Glomerular endothelial cell (primary cell): ENCODE measurements at regions not wholly inside any gene's neighbourhood (a gene's known extent, or its start where the extent isn't known, plus 50 kb on each side); places are given as distances from the start of the nearest gene placed in this dataset.

ENCODE experiments used
- DNase-seq: peaks from one replicate; pipeline ENCODE4 v3.0.0-alpha.2; 2011; ENCODE audit warnings: low read depth, low spot score; ENCODE audit errors: extremely low read depth

- DNase-seq: no peak
Measured at GRCh38 chr16:54455030-54455725, 168.6 kb upstream of the IRX3 start.

DNA sequence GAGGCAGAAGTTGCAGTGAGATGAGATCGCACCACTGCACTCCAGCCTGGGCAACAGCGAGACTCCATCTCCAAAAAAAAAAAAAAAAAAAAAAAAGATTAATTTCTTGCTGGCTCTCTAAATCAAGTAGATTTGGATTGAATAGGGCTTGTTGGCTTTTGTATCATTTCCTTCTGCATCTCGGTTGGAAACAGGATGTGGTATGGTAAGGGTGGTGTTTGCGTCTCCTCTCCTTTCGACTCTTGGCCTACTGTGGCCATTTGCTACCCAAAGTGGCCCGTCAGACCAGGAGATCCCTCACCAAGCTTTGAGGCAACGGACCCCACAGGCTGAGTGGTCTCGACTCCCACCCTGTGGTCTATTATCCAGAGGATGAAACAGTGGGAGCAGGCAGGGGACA, 168.0 kb upstream of the IRX3 start:
- DNase-seq: no peak

DNA sequence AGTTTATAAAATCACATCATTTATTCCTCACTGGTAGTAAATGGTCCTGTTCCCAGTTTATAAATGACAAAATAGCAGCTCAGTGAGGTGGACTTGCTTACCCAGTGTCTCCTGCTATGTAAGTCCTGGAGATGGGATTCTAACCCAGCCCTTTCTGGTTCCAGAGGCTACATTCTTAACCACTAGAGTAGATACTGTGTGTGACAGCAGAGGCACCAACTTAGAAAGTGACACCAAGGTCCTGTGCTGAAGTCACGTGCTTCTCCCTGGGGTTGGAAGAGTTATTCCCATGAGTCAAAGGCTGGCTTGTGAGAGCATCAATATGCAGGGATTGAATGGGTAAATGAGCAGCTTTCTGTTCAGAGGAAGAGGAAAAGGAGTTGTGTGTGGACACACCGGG, 167.3 kb upstream of the IRX3 start:
- DNase-seq: no peak

DNA sequence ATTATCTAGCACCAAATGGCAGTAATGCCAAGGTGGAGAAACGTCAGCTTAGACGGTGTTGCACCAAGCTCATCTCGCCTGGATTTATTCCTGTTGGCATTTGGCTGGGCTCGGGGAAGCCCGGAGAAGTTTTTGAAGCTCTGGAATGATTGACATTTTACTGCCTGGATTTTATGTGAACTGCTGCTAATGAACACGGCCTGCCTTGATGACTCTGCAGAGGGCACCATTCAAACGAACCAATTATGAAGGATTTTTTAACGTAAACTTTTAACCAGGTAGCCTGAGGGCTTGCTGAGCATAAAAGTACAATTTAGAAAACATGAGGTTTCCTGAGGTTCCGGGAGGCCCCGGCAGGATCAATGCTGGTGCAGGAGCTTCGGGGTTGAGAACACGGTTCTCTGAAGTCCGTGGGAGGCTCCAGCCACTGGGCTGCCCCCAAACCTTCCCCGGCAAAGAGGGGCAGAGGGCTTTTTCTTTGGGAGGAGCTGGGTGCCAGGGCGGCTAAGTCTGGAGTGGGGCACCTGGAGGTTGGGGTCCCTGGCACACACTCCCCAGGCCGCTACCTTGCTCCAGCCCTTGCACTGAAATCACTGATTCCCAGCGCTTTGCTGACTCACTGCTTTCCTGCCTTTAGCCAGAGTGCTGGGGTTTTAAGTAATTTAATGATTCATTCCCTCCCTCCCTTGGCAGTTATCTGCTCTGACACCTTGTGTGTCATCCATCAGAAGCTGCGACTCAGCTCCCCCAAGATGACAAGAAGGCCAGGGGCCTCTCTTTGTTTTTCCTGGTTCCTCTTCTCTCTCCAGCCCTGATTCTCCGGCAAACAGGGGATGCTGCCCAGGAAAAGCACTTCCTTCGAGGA, 161.2 kb upstream of the IRX3 start:
- DNase-seq: no peak

- no peak for DNase-seq
Measured at GRCh38 chr16:54446639-54447038, 160.1 kb upstream of the IRX3 start.

DNA sequence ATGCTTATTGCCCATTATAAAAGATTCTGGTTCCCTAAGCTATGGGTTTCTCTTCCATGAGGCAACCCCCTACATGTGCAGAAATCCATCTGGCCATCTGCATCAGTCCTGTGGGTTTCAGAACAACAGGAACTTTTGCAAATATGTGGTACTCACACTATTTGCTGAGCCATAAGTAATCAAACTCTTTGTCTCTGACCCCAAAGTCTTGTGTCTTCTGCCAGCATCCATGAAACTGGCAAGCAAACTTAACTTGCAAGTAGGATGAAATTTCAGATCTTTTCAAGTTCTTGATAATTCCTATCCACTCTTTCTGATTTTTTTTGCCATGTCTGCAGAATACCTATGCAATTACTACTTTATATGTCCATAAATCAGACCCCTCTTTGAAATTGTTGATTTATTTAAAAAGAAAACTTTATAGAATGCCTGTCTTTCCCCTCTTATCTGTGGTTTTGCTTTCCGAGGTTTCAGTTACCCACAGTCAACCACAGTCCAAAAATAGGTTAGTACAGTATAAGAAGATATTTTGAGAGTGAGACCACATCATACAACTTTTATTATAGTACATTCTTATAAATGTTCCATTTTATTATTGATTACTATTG, 158.4 kb upstream of the IRX3 start:
- DNase-seq: no peak

DNA sequence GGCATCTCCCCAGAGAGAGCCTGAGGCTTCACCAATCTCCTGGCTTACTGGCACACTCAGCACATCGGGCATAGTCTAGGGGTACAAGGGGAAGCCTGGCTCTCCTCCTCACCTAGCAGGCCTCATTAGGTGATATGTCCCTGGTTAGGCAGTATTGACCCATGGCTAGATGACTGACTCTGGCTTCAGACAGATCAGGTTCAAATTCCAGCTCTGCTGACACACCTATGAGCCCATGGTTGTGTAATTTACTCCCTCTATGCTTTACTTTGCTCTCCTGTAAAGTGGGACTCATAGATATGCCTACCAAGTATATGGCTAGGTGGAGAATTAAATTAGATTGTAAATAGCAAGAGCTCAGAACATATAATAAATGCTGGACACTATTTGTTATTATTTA, 157.3 kb upstream of the IRX3 start:
- no peak for DNase-seq

- no peak for DNase-seq
Measured at GRCh38 chr16:54443352-54443751, 156.8 kb upstream of the IRX3 start.

DNA sequence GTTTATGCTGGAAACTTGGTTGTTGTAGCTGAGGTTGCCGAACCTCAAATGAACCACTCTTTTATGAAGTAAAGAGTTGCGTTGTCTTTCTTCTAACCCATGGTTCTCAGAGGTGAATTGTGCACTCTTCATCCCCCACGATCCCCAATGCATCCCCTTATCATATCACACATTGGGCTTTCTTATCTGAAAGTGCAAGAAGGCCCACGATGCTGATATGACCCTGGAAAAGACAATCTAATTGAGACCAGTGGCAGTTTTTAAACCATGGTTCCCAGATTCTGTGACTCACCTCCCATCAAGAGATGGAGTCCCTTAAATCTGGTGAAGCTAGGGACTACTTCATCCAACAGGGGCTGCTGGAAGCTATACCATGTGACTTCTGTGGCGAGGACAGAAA, 156.3 kb upstream of the IRX3 start:
- no peak for DNase-seq

GRCh38 chr16:54438469-54438868, 151.9 kb upstream of the IRX3 start:
- no peak for DNase-seq

GRCh38 chr16:54437921-54438320, 151.3 kb upstream of the IRX3 start:
- DNase-seq: no peak

DNA sequence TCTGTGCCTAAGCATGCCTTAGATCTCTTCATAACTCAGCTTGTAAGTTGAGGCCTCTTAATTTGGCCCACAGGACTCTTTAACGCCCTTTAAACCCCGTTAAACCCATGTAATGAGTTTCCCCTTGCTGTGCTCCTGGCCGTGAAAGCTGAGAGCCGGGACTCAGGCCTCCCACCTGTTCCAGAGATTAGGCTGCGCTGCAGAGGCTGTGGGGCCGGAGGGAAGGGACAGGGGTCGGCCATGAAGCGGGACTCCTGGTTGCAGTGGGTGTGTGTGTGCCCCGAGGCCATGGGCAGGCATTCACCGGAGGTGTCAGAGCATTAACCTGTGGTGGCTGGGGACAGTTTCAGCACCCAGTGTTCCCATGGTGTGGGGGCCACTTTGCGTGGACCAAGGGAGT, 150.8 kb upstream of the IRX3 start:
- DNase-seq: no peak

GRCh38 chr16:54436346-54436745, 149.8 kb upstream of the IRX3 start:
- DNase-seq: no peak

DNA sequence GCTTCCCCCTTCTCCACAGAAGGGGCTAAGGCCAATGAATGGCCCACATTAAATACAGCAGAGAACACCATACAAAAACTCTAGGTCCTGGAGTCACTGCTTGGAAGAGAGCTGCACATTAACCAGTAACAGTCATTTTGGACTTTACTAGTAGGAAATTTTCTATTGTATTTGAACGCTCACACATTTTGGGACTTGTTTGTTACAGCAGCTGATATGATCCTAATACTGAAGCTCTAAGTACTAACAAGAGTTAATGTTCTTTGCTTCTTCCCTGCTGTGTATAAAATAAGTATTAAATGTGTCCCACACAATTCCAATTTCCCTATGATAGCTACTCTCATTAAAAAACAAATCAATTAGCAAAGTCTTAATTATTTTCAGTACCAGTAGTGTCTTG, 148.3 kb upstream of the IRX3 start:
- DNase-seq: no peak

DNA sequence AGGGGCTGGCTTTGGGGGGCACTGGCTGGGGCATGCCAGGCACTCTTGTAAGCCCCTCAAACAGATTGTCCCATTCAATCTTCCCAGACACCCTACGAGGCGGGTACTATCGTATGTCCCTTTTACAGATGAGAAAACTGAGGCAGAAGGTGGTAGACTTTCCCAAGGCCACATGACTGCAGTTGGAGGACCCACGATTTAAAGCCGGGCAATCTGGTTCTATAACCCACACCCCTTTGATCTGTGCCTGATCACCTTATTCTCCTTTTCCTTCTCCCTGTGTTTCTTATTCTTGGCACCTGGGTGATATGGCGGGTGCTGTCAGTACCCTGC, 146.3 kb upstream of the IRX3 start:
- DNase-seq: no peak

DNA sequence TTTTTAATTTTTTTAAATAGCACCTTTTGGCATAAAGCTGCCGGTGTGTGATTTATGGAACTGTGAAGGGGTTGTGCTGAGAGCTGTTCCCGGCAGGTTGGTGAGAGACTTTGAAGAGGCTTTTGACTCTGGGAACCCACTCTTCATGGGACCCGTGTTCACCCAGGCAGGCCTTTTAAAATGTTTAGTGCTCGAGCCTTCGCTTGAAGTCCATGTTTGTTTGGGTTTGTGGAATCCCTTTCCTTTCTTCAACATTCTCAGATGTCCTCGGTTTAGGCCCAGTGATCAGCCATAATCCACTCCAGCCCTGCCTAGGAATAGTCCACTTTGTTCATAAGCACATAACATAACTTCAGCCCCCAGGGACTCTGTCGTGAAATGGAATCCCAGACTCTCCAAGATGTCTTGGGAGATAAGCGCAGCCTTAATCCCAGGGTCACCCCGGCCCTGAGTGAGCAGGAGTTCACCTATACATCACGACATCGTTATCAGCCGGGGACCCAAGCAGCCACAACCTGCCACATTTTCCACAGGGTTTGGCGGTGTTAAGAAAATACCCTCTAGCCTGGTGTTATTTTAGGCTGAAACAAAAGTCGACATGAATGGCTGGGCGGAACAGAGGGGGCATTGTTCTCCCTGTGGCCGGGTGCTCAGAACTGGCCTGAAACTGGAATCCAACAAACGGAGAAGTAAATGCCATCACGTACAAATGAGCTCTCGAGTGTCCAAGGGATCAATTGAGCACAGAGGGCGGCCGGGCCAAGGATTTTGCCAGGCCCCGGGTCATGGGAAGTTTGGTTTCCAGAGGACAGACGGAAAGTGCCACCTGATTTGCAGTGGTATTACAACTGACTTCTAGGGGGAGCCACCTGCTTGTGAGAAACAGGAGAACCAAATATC, 145.7 kb upstream of the IRX3 start:
- DNase-seq: no peak

DNA sequence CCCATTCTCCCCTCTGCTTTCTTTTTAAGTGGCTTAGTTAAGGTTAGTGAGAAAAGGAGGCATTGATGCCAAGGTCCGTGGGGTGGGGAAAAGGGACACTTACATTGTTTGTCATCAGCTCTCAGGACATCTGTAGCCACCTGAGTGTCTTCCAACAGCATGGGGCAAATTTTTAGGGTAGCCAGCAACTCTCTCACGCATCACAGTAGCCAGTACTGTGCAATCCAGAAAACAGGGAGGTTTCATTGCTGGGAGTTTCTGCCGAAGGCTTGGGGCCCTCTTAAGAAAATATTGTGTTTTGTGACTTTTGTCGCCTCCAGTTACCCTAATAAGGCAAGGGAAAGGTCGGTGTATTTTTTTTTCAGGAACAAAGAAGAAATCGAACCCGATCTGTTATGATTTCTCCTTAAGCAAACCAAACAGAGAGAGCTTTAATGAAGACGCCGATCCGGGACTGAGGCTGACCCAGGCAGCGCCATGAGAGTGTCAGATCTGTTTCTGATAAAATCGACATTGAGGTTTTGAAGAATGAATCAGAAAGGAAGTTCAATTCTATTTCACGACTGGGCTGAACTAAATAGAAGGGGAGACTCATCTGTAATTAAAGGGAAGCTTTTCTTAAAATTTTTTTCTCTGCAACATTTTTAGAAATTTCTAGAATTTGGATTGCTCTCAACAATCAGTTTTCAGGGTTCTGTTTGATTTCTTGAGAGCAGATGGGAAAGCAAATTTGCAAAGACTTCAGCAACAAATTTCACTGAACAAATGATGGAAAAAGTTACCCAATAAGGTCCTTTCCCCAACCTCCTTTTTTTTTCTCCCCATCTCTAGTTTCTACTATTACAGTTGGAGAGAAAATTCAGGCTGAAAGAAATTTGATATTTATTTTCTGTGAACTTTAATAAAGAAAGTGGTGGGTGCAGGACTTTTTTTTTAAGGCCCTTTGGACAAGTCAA, 144.7 kb upstream of the IRX3 start:
- no peak for DNase-seq

GRCh38 chr16:54430491-54431030, 144.0 kb upstream of the IRX3 start:
- no peak for DNase-seq

- no peak for DNase-seq
Measured at GRCh38 chr16:54429029-54429428, 142.4 kb upstream of the IRX3 start.

GRCh38 chr16:54426553-54426849, 139.9 kb upstream of the IRX3 start:
- no peak for DNase-seq
